KMS-11 (cell line): ENCODE measurements at regions not wholly inside any gene's neighbourhood (a gene's known extent, or its start where the extent isn't known, plus 50 kb on each side); places are given as distances from the start of the nearest gene placed in this dataset.

Source experiments
- H2AFZ ChIP-seq: fragments of 200-600 bp; sonication (generic); 2 replicates; pipeline ENCODE4 v1.6.1; 2016; ENCODE audit warnings: antibody characterized with exemption, mixed run types, low read depth
- H3K27ac ChIP-seq: fragments of 200-600 bp; sonication (generic); 2 replicates; pipeline ENCODE4 v1.6.1; 2016; ENCODE audit warnings: mild to moderate bottlenecking, mixed run types
- H3K27me3 ChIP-seq: fragments of 200-600 bp; sonication (generic); 2 replicates; pipeline ENCODE4 v1.6.1; 2017; ENCODE audit warnings: mild to moderate bottlenecking, low read depth, mixed run types, moderate library complexity; ENCODE audit not compliant: insufficient read depth
- H3K36me3 ChIP-seq: fragments of 200-600 bp; sonication (generic); 2 replicates; pipeline ENCODE4 v1.6.1; 2017; ENCODE audit warnings: mild to moderate bottlenecking, mixed run types; ENCODE audit not compliant: insufficient read depth
- H3K4me1 ChIP-seq: fragments of 200-600 bp; sonication (generic); 2 replicates; pipeline ENCODE4 v1.6.1; 2016; ENCODE audit warnings: mild to moderate bottlenecking, low read depth, mixed run types; ENCODE audit not compliant: poor library complexity, severe bottlenecking
- H3K4me2 ChIP-seq: fragments of 200-600 bp; sonication (generic); 2 replicates; pipeline ENCODE4 v1.7.0; 2016; ENCODE audit warnings: mild to moderate bottlenecking, mixed run types
- H3K4me3 ChIP-seq: fragments of 200-600 bp; sonication (generic); IDR thresholded peaks from 2 replicates; pipeline ENCODE4 v1.6.1; 2017; ENCODE audit warnings: low read depth, low read length, mixed read lengths; ENCODE audit not compliant: insufficient read depth
- H3K79me2 ChIP-seq: fragments of 200-600 bp; sonication (generic); 2 replicates; pipeline ENCODE4 v1.6.1; 2016; ENCODE audit warnings: low read depth, mixed run types; ENCODE audit not compliant: insufficient read depth
- H3K9ac ChIP-seq: fragments of 200-600 bp; sonication (generic); 2 replicates; pipeline ENCODE4 v1.6.1; 2016; ENCODE audit warnings: mild to moderate bottlenecking, mixed run types
- H4K20me1 ChIP-seq: fragments of 200-600 bp; sonication (generic); 2 replicates; pipeline ENCODE4 v1.6.1; 2016; ENCODE audit warnings: mild to moderate bottlenecking, mixed run types; ENCODE audit not compliant: insufficient read depth
- CTCF ChIP-seq: fragments of 200-600 bp; sonication (generic); conservative IDR thresholded peaks from 2 replicates; pipeline ENCODE4 v1.6.1; 2017; ENCODE audit warnings: low read depth, mild to moderate bottlenecking, antibody characterized with exemption, low read length, moderate library complexity, mixed read lengths

GRCh38 chr1:208931936-208932335, 651.6 kb upstream of the CAMK1G start:
- H3K27ac ChIP-seq: no peak overlapping the region
- H3K36me3 ChIP-seq: no peaks in the 10 kb centered on the region
- no peak overlapping the region for H2AFZ ChIP-seq
- H3K4me1 ChIP-seq: no peaks in the 10 kb centered on the region
- H3K27me3 ChIP-seq: no peaks in the 10 kb centered on the region
- no peaks in the 10 kb centered on the region for H4K20me1 ChIP-seq
- no peak overlapping the region for H3K4me3 ChIP-seq
- no peaks in the 10 kb centered on the region for H3K79me2 ChIP-seq
- H3K9ac ChIP-seq: no peak overlapping the region
- TF ChIP-seq CTCF: no peak
- H3K4me2 ChIP-seq: no peak overlapping the region

GRCh38 chr1:208933984-208934525, 649.5 kb upstream of the CAMK1G start:
- Histone ChIP-seq H3K4me1 (no peaks in the 10 kb centered on the region), H3K4me2 (no peak overlapping the region), H4K20me1 (no peaks in the 10 kb centered on the region), H3K4me3 (no peak overlapping the region), H3K27ac (no peak overlapping the region), H3K79me2 (no peaks in the 10 kb centered on the region), H3K27me3 (no peaks in the 10 kb centered on the region), H3K36me3 (no peaks in the 10 kb centered on the region), H2AFZ (no peak overlapping the region), H3K9ac (no peak overlapping the region)
- no peak for TF ChIP-seq CTCF

- H3K4me2 ChIP-seq: no peak overlapping the region
- H3K36me3 ChIP-seq: no peaks in the 10 kb centered on the region
- no peaks in the 10 kb centered on the region for H3K27me3 ChIP-seq
- no peaks in the 10 kb centered on the region for H4K20me1 ChIP-seq
- H3K4me1 ChIP-seq: no peaks in the 10 kb centered on the region
- no peaks in the 10 kb centered on the region for H3K79me2 ChIP-seq
- no peak for TF ChIP-seq CTCF
- no peak overlapping the region for H3K4me3 ChIP-seq
- H2AFZ ChIP-seq: no peak overlapping the region
- no peak overlapping the region for H3K9ac ChIP-seq
- H3K27ac ChIP-seq: no peak overlapping the region
Observed at GRCh38 chr1:208934933-208935332, 648.6 kb upstream of the CAMK1G start.

- Histone ChIP-seq H4K20me1 (no peaks in the 10 kb centered on the region), H3K9ac (no peak overlapping the region), H3K4me3 (no peak overlapping the region), H3K4me1 (no peaks in the 10 kb centered on the region), H3K27me3 (no peaks in the 10 kb centered on the region), H3K4me2 (no peak overlapping the region), H2AFZ (no peak overlapping the region), H3K36me3 (no peaks in the 10 kb centered on the region), H3K27ac (no peak overlapping the region), H3K79me2 (no peaks in the 10 kb centered on the region)
- TF ChIP-seq CTCF: no peak
Observed at GRCh38 chr1:208935517-208936187, 647.9 kb upstream of the CAMK1G start.
